Endodermal cell (in vitro differentiated cells): ENCODE measurements at regions not wholly inside any gene's neighbourhood (a gene's known extent, or its start where the extent isn't known, plus 50 kb on each side); places are given as distances from the start of the nearest gene placed in this dataset.
"Not testable (repeated sequence)": the region's sequence is repeated elsewhere in the genome, so short reads cannot be mapped to it uniquely, and the experiment has no call there.

ENCODE experiments used
- DNase-seq: peaks from one replicate; pipeline ENCODE4 v3.0.0-alpha.2; 2017
- H3K27ac ChIP-seq: 2 replicates; pipeline ENCODE4 v1.5.1; 2013; ENCODE audit warnings: mild to moderate bottlenecking, low read depth, low read length, moderate library complexity
- H3K27me3 ChIP-seq: 2 replicates; pipeline ENCODE4 v1.6.1; 2013; ENCODE audit warnings: mild to moderate bottlenecking, low read length, moderate library complexity; ENCODE audit not compliant: insufficient read depth, control insufficient read depth, poor library complexity, severe bottlenecking
- H3K36me3 ChIP-seq: 2 replicates; pipeline ENCODE4 v1.7.0; 2013; ENCODE audit warnings: mild to moderate bottlenecking, low read length, moderate library complexity; ENCODE audit not compliant: control insufficient read depth, insufficient read depth
- H3K4me1 ChIP-seq: one replicate; pipeline ENCODE4 v1.7.0; 2013; ENCODE audit warnings: low read length; ENCODE audit not compliant: control insufficient read depth, insufficient read depth
- H3K4me3 ChIP-seq: 2 replicates; pipeline ENCODE4 v1.5.1; 2013; ENCODE audit warnings: mild to moderate bottlenecking, low read length, moderate library complexity
- H3K9ac ChIP-seq: 2 replicates; pipeline ENCODE4 v1.6.1; 2013; ENCODE audit warnings: mild to moderate bottlenecking, low read length, moderate library complexity; ENCODE audit not compliant: poor library complexity, severe bottlenecking; ENCODE audit errors: extremely low read depth
- H3K9me3 ChIP-seq: 2 replicates; pipeline ENCODE4 v1.6.1; 2013; ENCODE audit warnings: mild to moderate bottlenecking, low read length, moderate library complexity; ENCODE audit not compliant: control insufficient read depth
- H3K27ac Mint-ChIP-seq: 2 replicates; pipeline ENCODE4 v1.8.0; 2020; ENCODE audit warnings: mixed read lengths
- H3K27me3 Mint-ChIP-seq: 2 replicates; pipeline ENCODE4 v1.8.0; 2021; ENCODE audit warnings: mild to moderate bottlenecking, mixed read lengths; ENCODE audit not compliant: insufficient read depth
- H3K36me3 Mint-ChIP-seq: 2 replicates; pipeline ENCODE4 v1.8.0; 2020; ENCODE audit warnings: low read depth, mixed read lengths
- H3K4me1 Mint-ChIP-seq: 2 replicates; pipeline ENCODE4 v1.8.0; 2020; ENCODE audit warnings: mixed read lengths
- H3K4me3 Mint-ChIP-seq: 2 replicates; pipeline ENCODE4 v1.8.0; 2020; ENCODE audit warnings: mild to moderate bottlenecking, moderate library complexity, mixed read lengths
- H3K9me3 Mint-ChIP-seq: 2 replicates; pipeline ENCODE4 v1.8.0; 2020; ENCODE audit warnings: mild to moderate bottlenecking, mixed read lengths
- CTCF ChIP-seq: fragments of 200-600 bp; sonication (generic); conservative IDR thresholded peaks from 2 replicates; pipeline ENCODE4 v1.5.0; 2021; ENCODE audit warnings: antibody characterized with exemption, mild to moderate bottlenecking
- WGBS, 2 experiments: methylation state at CpG; one replicate each; pipeline versions ENCODE4 v1.1.5 to v1.1.7; 2013; ENCODE audit warnings: missing lambda C conversion rate in 2 of 2, mixed read lengths in 1 of 2; ENCODE audit not compliant: insufficient coverage in 1 of 2, insufficient read length in 1 of 2; 5-methylcytosine and 5-hydroxymethylcytosine counted together

GRCh38 chr2:21233194-21233593 is 109.4 kb downstream of the TDRD15 start:
- no peaks in the 10 kb centered on the region for H3K9me3 Mint-ChIP-seq
- TF ChIP-seq CTCF: no peak
- H3K27ac ChIP-seq: no peak overlapping the region
- no peak overlapping the region for H3K27ac Mint-ChIP-seq
- H3K27me3 Mint-ChIP-seq: no peaks in the 10 kb centered on the region
- H3K9me3 ChIP-seq: no peaks in the 10 kb centered on the region
- no peak for DNase-seq
- no peak overlapping the region for H3K9ac ChIP-seq
- no peak overlapping the region for H3K4me3 Mint-ChIP-seq
- no peak overlapping the region for H3K4me3 ChIP-seq
- H3K36me3 Mint-ChIP-seq: no peaks in the 10 kb centered on the region
- H3K27me3 ChIP-seq: no peaks in the 10 kb centered on the region
- 84 to 89% methylated on average over 1 to 3 of the region's 3 CpGs for WGBS, 2 experiments
- H3K4me1 ChIP-seq: no peaks in the 10 kb centered on the region
- peaks cover 8% of the 10 kb centered on the region for H3K4me1 Mint-ChIP-seq
- H3K36me3 ChIP-seq: no peaks in the 10 kb centered on the region

DNA sequence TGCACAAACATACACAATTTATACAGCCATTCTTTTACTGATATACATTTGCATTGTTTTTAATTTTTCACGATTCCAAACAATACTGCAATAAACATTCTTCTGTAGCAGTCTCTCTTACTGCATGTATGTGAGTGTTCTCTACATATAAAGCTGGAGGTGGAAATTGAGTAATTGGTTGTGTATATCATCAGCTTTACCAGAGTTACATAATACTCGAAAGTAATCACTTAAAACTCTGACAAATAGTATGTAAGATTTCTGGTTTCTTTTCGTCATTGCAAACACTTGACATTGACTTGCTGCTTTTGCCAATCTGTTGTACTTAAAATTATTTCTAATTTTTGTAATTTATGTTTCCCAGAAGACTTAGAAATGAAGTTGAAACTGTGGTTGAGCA is 110.2 kb downstream of the TDRD15 start:
- Histone ChIP-seq H3K27me3 (no peaks in the 10 kb centered on the region), H3K4me3 (no peak overlapping the region), H3K36me3 (no peaks in the 10 kb centered on the region), H3K9me3 (no peaks in the 10 kb centered on the region), H3K9ac (no peak overlapping the region), H3K4me1 (no peaks in the 10 kb centered on the region), H3K27ac (no peak overlapping the region)
- H3K4me3 Mint-ChIP-seq: no peak overlapping the region
- H3K27ac Mint-ChIP-seq: no peak overlapping the region
- H3K36me3 Mint-ChIP-seq: no peaks in the 10 kb centered on the region
- H3K27me3 Mint-ChIP-seq: no peaks in the 10 kb centered on the region
- no peak for DNase-seq
- H3K4me1 Mint-ChIP-seq: peaks cover 3% of the 10 kb centered on the region
- TF ChIP-seq CTCF: no peak
- H3K9me3 Mint-ChIP-seq: no peaks in the 10 kb centered on the region
- WGBS, 2 experiments: 83% methylated on average over 3 of the region's 3 CpGs; no CpG with 5 or more reads in 1 of the 2 experiments

DNA sequence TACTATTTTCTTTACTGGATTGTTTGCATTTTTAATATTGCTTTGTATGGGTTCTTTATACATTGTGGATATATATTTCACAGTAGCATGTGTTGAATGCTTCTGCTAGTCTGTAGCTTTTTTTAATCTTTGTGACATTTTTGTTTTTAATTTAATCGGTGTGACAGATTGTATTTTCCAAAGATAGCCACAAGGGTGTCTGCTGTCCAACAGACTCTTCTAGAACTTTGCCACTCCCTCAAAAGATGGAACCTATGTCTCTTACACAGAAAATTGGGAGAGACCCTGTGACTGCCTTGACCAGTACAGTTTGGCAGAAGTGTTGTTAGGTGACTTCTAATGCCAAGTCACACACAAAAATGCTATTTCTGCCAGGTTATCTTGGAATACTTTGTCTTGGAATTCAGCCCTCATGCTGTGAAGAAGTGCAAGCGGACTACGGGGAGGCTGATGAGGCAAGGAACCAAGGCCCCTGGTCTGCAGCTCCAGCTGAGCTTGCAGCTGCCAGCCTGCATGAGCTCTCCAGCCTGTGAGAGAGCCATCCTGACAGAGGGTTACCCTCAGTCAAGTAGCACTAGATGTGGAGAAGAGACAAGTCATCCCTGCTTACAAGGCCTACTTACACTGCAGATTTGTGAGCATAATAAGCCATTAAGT is 110.8 kb downstream of the TDRD15 start:
- 88% methylated on average over 3 of the region's 3 CpGs for WGBS, 2 experiments
- Mint-ChIP-seq H3K27ac (no peak overlapping the region), H3K27me3 (no peaks in the 10 kb centered on the region)

DNA sequence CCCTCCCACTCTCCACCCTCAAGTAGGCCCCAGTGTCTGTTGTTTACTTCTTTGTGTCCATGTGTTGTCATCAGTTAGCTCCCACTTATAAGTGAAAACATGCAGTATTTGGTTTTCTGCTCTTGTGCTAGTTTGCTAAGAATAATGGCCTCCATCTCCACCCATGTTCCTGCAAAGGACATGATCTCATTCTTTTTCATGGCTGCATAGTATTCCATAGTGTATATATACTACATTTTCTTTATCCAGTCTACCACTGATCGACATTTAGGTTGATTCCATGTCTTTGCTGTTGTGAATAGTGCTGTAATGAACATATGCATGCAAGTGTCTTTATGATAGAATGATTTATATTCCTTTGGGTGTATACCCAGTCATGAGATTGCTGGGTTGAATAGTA is 116.0 kb downstream of the TDRD15 start:
- H3K4me3 Mint-ChIP-seq, H3K4me1 ChIP-seq, H3K4me1 Mint-ChIP-seq, H3K36me3 Mint-ChIP-seq, H3K9me3 ChIP-seq, H3K27ac ChIP-seq, H3K36me3 ChIP-seq, H3K27me3 Mint-ChIP-seq, DNase-seq, H3K9ac ChIP-seq, H3K27ac Mint-ChIP-seq, H3K27me3 ChIP-seq, H3K4me3 ChIP-seq: not testable (repeated sequence)
- H3K9me3 Mint-ChIP-seq: peaks cover 15% of the 10 kb centered on the region
- 90% methylated on average over 1 of the region's 1 CpG; no CpG with 5 or more reads in 1 of the 2 experiments for WGBS, 2 experiments

More for the DNA sequence above, 110.8 kb downstream of the TDRD15 start:
- no peak for DNase-seq
- no peaks in the 10 kb centered on the region for H3K36me3 Mint-ChIP-seq
- peaks cover 3% of the 10 kb centered on the region for H3K4me1 Mint-ChIP-seq
- peak; percentile 47 for TF ChIP-seq CTCF
- H3K9me3 Mint-ChIP-seq: no peaks in the 10 kb centered on the region
- no peak overlapping the region for H3K4me3 ChIP-seq
- no peaks in the 10 kb centered on the region for H3K4me1 ChIP-seq
- H3K9ac ChIP-seq: no peak overlapping the region
- H3K27ac ChIP-seq: no peak overlapping the region
- H3K4me3 Mint-ChIP-seq: no peak overlapping the region
- H3K36me3 ChIP-seq: no peaks in the 10 kb centered on the region
- no peaks in the 10 kb centered on the region for H3K9me3 ChIP-seq
- no peaks in the 10 kb centered on the region for H3K27me3 ChIP-seq
